ENCODE measurements at regions not wholly inside any gene's neighbourhood (a gene's known extent, or its start where the extent isn't known, plus 50 kb on each side); places are given as distances from the start of the nearest gene placed in this dataset.

DNA sequence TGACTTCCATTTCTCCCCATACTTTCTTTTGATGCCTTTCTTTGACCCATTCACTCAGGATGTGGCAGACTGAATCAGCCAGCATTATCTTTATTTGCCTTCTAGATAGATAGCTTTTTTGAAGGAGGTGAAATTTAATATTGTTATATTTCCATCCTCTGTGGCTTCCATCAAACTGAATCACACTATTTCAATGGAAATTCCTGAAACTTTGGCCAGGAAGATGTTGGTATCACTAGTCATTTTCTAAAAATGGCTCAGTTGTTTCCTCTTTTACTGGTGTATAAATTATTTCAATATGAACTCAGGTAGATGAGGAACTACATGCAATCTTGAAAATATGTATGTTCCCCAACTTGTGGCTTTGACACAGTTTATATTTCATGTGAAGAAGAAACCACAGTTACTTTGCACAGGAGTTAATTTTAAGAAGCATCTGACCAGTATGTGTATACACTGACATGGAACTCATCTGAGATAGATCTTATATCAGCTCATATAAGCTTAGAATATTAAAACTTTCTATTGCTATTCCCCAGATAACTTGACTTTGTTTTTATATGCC is 248.3 kb downstream of the CGGBP1 start:
- Histone ChIP-seq H4K8ac (ENCODE audit: low read depth, low read length) (no peak overlapping the region), H2BK15ac (ENCODE audit: low read length) (no peak overlapping the region), H2BK5ac (ENCODE audit: low read length) (no peak overlapping the region), H3K79me1 (ENCODE audit: low read depth, low read length) (no peaks in the 10 kb centered on the region), H3K27ac (replicated peaks; ENCODE audit: low read length) (no peak overlapping the region), H2AK5ac (ENCODE audit: low read depth, low read length) (no peak overlapping the region), H2BK120ac (ENCODE audit: low read depth, low read length) (no peak overlapping the region), H3K4ac (ENCODE audit: low read length) (no peak overlapping the region), H3K9ac (ENCODE audit: low read depth, low read length, poor library complexity) (no peak overlapping the region), H3K23ac (ENCODE audit: low read depth, low read length, poor library complexity) (no peak overlapping the region), H3K4me3 (ENCODE audit: low read length in 2 of 2) (no peak overlapping the region), H3K4me2 (ENCODE audit: insufficient read depth, low read length, poor library complexity, severe bottlenecking) (no peak overlapping the region), H2AFZ (ENCODE audit: low read length) (no peak overlapping the region), H3K9me3 (replicated peaks in 1 of 2; ENCODE audit: control insufficient read depth in 2 of 2, insufficient read depth in 1 of 2, low read depth in 1 of 2, low read length in 2 of 2) (no peaks in the 10 kb centered on the region), H3K4me1 (ENCODE audit: control insufficient read depth in 2 of 2, insufficient read depth in 1 of 2, low read depth in 1 of 2, low read length in 2 of 2) (no peaks in the 10 kb centered on the region), H4K91ac (ENCODE audit: low read depth, low read length, poor library complexity) (no peak overlapping the region), H3K14ac (ENCODE audit: low read length) (no peak overlapping the region), H3K36me3 (replicated peaks in 1 of 2; ENCODE audit: control insufficient read depth in 2 of 2, insufficient read depth in 2 of 2, low read length in 2 of 2) (no peaks in the 10 kb centered on the region), H3K27me3 (ENCODE audit: control insufficient read depth in 3 of 3, insufficient read depth in 3 of 3, low read depth in 1 of 3, low read length in 3 of 3) (no peaks in the 10 kb centered on the region), H2BK12ac (ENCODE audit: low read length) (no peak overlapping the region), H3K18ac (ENCODE audit: low read length) (no peak overlapping the region)
- DNase-seq (ENCODE audit: low spot score): no peak

DNA sequence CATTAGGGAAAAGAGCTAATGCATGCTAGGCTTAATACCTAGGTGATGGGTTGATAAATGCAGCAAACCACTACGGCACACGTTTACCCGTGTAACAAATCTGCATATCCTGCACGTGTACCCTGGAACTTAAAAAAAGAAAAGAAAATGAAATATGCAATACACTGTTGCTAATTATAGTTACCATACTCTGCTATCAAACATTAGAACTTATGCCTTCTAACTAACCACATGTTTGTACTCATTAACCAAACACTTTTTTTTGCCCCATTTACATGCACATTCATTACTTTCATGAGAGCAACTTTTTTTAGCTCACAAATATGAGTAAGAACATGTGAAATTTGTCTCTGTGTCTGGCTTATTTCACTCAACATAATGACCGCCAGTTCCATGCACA is 253.1 kb downstream of the CGGBP1 start:
- Histone ChIP-seq H4K8ac (ENCODE audit: low read depth, low read length) (no peak overlapping the region), H3K36me3 (replicated peaks in 1 of 2; ENCODE audit: control insufficient read depth in 2 of 2, insufficient read depth in 2 of 2, low read length in 2 of 2) (no peaks in the 10 kb centered on the region), H4K91ac (ENCODE audit: low read depth, low read length, poor library complexity) (no peak overlapping the region), H3K14ac (ENCODE audit: low read length) (no peak overlapping the region), H3K4ac (ENCODE audit: low read length) (no peak overlapping the region), H3K23ac (ENCODE audit: low read depth, low read length, poor library complexity) (no peak overlapping the region), H3K27me3 (ENCODE audit: control insufficient read depth in 3 of 3, insufficient read depth in 3 of 3, low read depth in 1 of 3, low read length in 3 of 3) (no peaks in the 10 kb centered on the region), H2BK5ac (ENCODE audit: low read length) (no peak overlapping the region), H3K18ac (ENCODE audit: low read length) (no peak overlapping the region), H3K4me3 (ENCODE audit: low read length in 2 of 2) (no peak overlapping the region), H2BK12ac (ENCODE audit: low read length) (no peak overlapping the region), H3K27ac (replicated peaks; ENCODE audit: low read length) (no peak overlapping the region), H3K4me1 (ENCODE audit: control insufficient read depth in 2 of 2, insufficient read depth in 1 of 2, low read depth in 1 of 2, low read length in 2 of 2) (peaks cover 0 to 2% of the 10 kb centered on the region in 2 donors), H3K9me3 (replicated peaks in 1 of 2; ENCODE audit: control insufficient read depth in 2 of 2, insufficient read depth in 1 of 2, low read depth in 1 of 2, low read length in 2 of 2) (no peaks in the 10 kb centered on the region), H3K79me1 (ENCODE audit: low read depth, low read length) (no peaks in the 10 kb centered on the region), H2AFZ (ENCODE audit: low read length) (no peak overlapping the region), H2BK120ac (ENCODE audit: low read depth, low read length) (no peak overlapping the region), H2AK5ac (ENCODE audit: low read depth, low read length) (no peak overlapping the region), H2BK15ac (ENCODE audit: low read length) (no peak overlapping the region), H3K4me2 (ENCODE audit: insufficient read depth, low read length, poor library complexity, severe bottlenecking) (no peak overlapping the region), H3K9ac (ENCODE audit: low read depth, low read length, poor library complexity) (no peak overlapping the region)
- WGBS, 2 donors (ENCODE audit: extremely low coverage in 2 of 2, insufficient read length in 2 of 2, insufficient replicate concordance in 1 of 2): no CpG with 5 or more reads among the region's 5 CpGs
- no peak for DNase-seq (ENCODE audit: low spot score)

DNA sequence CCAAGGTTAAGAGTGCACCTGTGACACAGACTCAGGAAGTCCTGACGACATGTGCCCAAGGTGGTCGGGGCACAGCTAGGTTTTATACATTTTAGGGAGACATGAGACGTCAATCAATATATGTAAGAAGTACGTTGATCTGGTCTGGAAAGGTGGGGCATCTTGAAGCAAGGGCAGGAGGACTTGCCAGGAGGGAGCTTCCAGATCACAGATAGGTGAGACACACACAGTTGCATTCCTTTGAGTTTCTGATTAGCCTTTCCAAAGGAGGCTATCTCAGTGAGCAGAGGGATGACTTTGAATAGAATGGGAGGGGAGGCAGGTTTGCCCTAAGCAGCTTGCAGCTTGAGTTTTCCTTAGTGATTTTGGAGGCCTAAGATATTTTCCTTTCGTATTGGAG is 257.4 kb downstream of the CGGBP1 start:
- no peak for DNase-seq (ENCODE audit: low spot score)

DNA sequence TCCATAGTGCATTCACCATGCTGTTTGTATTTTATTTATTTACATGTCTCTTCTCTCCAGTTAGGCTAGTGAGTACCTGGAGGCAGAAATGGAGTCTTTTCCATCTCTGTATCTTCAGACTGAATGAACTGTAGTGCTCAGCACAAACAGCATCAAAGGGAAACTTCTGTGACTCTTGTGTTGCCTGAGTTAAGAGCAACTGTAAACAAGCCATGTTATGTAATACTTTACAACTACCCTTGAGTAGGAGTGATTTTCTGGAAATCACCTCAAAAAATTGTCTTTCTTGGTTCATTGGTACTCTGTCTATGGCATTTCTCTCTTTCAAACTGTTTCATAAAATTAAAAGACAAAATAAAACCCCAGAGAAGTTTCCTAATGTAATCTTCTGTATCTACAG is 258.3 kb downstream of the CGGBP1 start:
- Histone ChIP-seq H2BK12ac (ENCODE audit: low read length) (no peak overlapping the region), H2BK15ac (ENCODE audit: low read length) (no peak overlapping the region), H3K27me3 (ENCODE audit: control insufficient read depth in 3 of 3, insufficient read depth in 3 of 3, low read depth in 1 of 3, low read length in 3 of 3) (peaks cover 0 to 5% (median 0%) of the 10 kb centered on the region in 3 experiments)

More for the DNA sequence above, 257.4 kb downstream of the CGGBP1 start:
- H2BK12ac ChIP-seq (ENCODE audit: low read length): no peak overlapping the region
- H3K4me3 ChIP-seq (ENCODE audit: low read length in 2 of 2): no peak overlapping the region
- no peak overlapping the region for H3K4me2 ChIP-seq (ENCODE audit: insufficient read depth, low read length, poor library complexity, severe bottlenecking)
- no peaks in the 10 kb centered on the region for H3K36me3 ChIP-seq (replicated peaks in 1 of 2; ENCODE audit: control insufficient read depth in 2 of 2, insufficient read depth in 2 of 2, low read length in 2 of 2)
- H2BK120ac ChIP-seq (ENCODE audit: low read depth, low read length): no peak overlapping the region
- no peaks in the 10 kb centered on the region for H3K27me3 ChIP-seq (ENCODE audit: control insufficient read depth in 3 of 3, insufficient read depth in 3 of 3, low read depth in 1 of 3, low read length in 3 of 3)
- H4K91ac ChIP-seq (ENCODE audit: low read depth, low read length, poor library complexity): no peak overlapping the region
- H3K4me1 ChIP-seq (ENCODE audit: control insufficient read depth in 2 of 2, insufficient read depth in 1 of 2, low read depth in 1 of 2, low read length in 2 of 2): peaks cover 0 to 2% of the 10 kb centered on the region in 2 donors
- no peak overlapping the region for H2AK5ac ChIP-seq (ENCODE audit: low read depth, low read length)
- no peaks in the 10 kb centered on the region for H3K9me3 ChIP-seq (replicated peaks in 1 of 2; ENCODE audit: control insufficient read depth in 2 of 2, insufficient read depth in 1 of 2, low read depth in 1 of 2, low read length in 2 of 2)
- no peak overlapping the region for H3K23ac ChIP-seq (ENCODE audit: low read depth, low read length, poor library complexity)
- no peak overlapping the region for H3K9ac ChIP-seq (ENCODE audit: low read depth, low read length, poor library complexity)
- no peak overlapping the region for H3K14ac ChIP-seq (ENCODE audit: low read length)
- H2AFZ ChIP-seq (ENCODE audit: low read length): no peak overlapping the region
- H2BK15ac ChIP-seq (ENCODE audit: low read length): no peak overlapping the region
- no peak overlapping the region for H2BK5ac ChIP-seq (ENCODE audit: low read length)
- no peak overlapping the region for H3K4ac ChIP-seq (ENCODE audit: low read length)
- no peak overlapping the region for H3K18ac ChIP-seq (ENCODE audit: low read length)
- WGBS, 2 donors (ENCODE audit: extremely low coverage in 2 of 2, insufficient read length in 2 of 2, insufficient replicate concordance in 1 of 2): no CpG with 5 or more reads among the region's 5 CpGs
- H3K79me1 ChIP-seq (ENCODE audit: low read depth, low read length): no peaks in the 10 kb centered on the region
- no peak overlapping the region for H3K27ac ChIP-seq (replicated peaks; ENCODE audit: low read length)
- no peak overlapping the region for H4K8ac ChIP-seq (ENCODE audit: low read depth, low read length)

More for the DNA sequence above, 258.3 kb downstream of the CGGBP1 start:
- H3K9me3 ChIP-seq (replicated peaks in 1 of 2; ENCODE audit: control insufficient read depth in 2 of 2, insufficient read depth in 1 of 2, low read depth in 1 of 2, low read length in 2 of 2): no peaks in the 10 kb centered on the region
- no peak for DNase-seq (ENCODE audit: low spot score)
- H2BK120ac ChIP-seq (ENCODE audit: low read depth, low read length): no peak overlapping the region
- no peak overlapping the region for H3K14ac ChIP-seq (ENCODE audit: low read length)
- no peak overlapping the region for H3K18ac ChIP-seq (ENCODE audit: low read length)
- H2AFZ ChIP-seq (ENCODE audit: low read length): no peak overlapping the region
- H3K79me1 ChIP-seq (ENCODE audit: low read depth, low read length): no peaks in the 10 kb centered on the region
- H3K36me3 ChIP-seq (replicated peaks in 1 of 2; ENCODE audit: control insufficient read depth in 2 of 2, insufficient read depth in 2 of 2, low read length in 2 of 2): no peaks in the 10 kb centered on the region
- no peak overlapping the region for H3K4ac ChIP-seq (ENCODE audit: low read length)
- no peak overlapping the region for H3K4me3 ChIP-seq (ENCODE audit: low read length in 2 of 2)
- no peak overlapping the region for H2AK5ac ChIP-seq (ENCODE audit: low read depth, low read length)
- no peak overlapping the region for H4K91ac ChIP-seq (ENCODE audit: low read depth, low read length, poor library complexity)
- no peak overlapping the region for H2BK5ac ChIP-seq (ENCODE audit: low read length)
- H3K4me2 ChIP-seq (ENCODE audit: insufficient read depth, low read length, poor library complexity, severe bottlenecking): no peak overlapping the region
- H3K23ac ChIP-seq (ENCODE audit: low read depth, low read length, poor library complexity): no peak overlapping the region
- H3K9ac ChIP-seq (ENCODE audit: low read depth, low read length, poor library complexity): no peak overlapping the region
- H3K4me1 ChIP-seq (ENCODE audit: control insufficient read depth in 2 of 2, insufficient read depth in 1 of 2, low read depth in 1 of 2, low read length in 2 of 2): peaks cover 0 to 2% of the 10 kb centered on the region in 2 donors
- no peak overlapping the region for H4K8ac ChIP-seq (ENCODE audit: low read depth, low read length)
- H3K27ac ChIP-seq (replicated peaks; ENCODE audit: low read length): no peak overlapping the region
